HepG2 (cell line): ENCODE measurements at regions not wholly inside any gene's neighbourhood (a gene's known extent, or its start where the extent isn't known, plus 50 kb on each side); places are given as distances from the start of the nearest gene placed in this dataset.

Experiments
- ATAC-seq: fragments of 200-7000 bp; cut with Tn5 transposase; 3 replicates; pipeline ENCODE4 v1.9.1; 2020; ENCODE audit warnings: mild to moderate bottlenecking, moderate library complexity
- BruUV-seq: library from RNA; stranded (reverse); fragments of 400-500 nt; replicated peaks from 2 replicates; lab custom pipeline; 2021; lab: Mats Ljungman, UMichigan
- CTCF ChIA-PET: fragments of 300-600 bp; formaldehyde crosslinking; extraction: SDS; loops from one replicate; lab custom pipeline; 2021; ENCODE audit warnings: low total read pairs, inconsistent platforms, low intra/inter-chr PET ratio; lab: Yijun Ruan, JAX
- POLR2A ChIA-PET: fragments of 350-600 bp; sonication (Branson Sonifier 250); formaldehyde crosslinking; loops from one replicate; lab custom pipeline; 2020; ENCODE audit warnings: antibody characterized with exemption, inconsistent platforms; lab: Yijun Ruan, JAX
- DNase-seq: peaks from one replicate; pipeline ENCODE4 v3.0.0-alpha.2; 2015; ENCODE audit warnings: low spot score
- FAIRE-seq: peaks from 3 replicates; lab custom pipeline; 2011; peaks lifted over from hg19 to GRCh38; lab: Jason Lieb, UNC
- H2AFZ ChIP-seq: one replicate; pipeline ENCODE4 v1.6.1; 2011; ENCODE audit warnings: low read length, inconsistent platforms
- H3K27ac ChIP-seq: fragments of 300-600 bp; 3 replicates; pipeline ENCODE4 v1.8.0; 2011; ENCODE audit warnings: mixed run types, mild to moderate bottlenecking, mixed read lengths, low read length, inconsistent platforms; ENCODE audit not compliant: insufficient read depth; ENCODE audit errors: extremely low read length
- H3K27me3 ChIP-seq, 2 experiments: fragments of 200-600 bp in 1 of 2; 2 replicates in 1 of 2; 3 replicates in 1 of 2; pipeline versions ENCODE4 v1.6.0 to v1.8.0; 2011; ENCODE audit warnings: low read length in 2 of 2, mild to moderate bottlenecking in 2 of 2, moderate library complexity in 2 of 2, inconsistent platforms in 1 of 2; ENCODE audit not compliant: insufficient read depth in 2 of 2, control insufficient read depth in 1 of 2
- H3K36me3 ChIP-seq, 2 experiments: fragments of 200-600 bp in 1 of 2; replicated peaks in 1 of 2; 2 replicates in 1 of 2; 3 replicates in 1 of 2; pipeline versions ENCODE4 v1.5.1 to v1.8.0; 2011; ENCODE audit warnings: low read length in 2 of 2, inconsistent platforms in 1 of 2; ENCODE audit not compliant: insufficient read depth in 2 of 2, control insufficient read depth in 1 of 2
- H3K4me1 ChIP-seq: 2 replicates; pipeline ENCODE4 v1.5.1; 2012; ENCODE audit warnings: low read length, inconsistent platforms; ENCODE audit not compliant: insufficient read depth
- H3K4me2 ChIP-seq: 2 replicates; pipeline ENCODE4 v1.6.0; 2011; ENCODE audit warnings: low read depth, low read length, inconsistent platforms
- H3K4me3 ChIP-seq, 3 experiments: fragments of 200-600 bp in 1 of 3; sonication (generic), shearing (Covaris generic) in 1 of 3; replicated peaks in 1 of 3; 2 replicates each; pipeline ENCODE4 v1.5.1; 2011 to 2016; ENCODE audit warnings: low read length in 3 of 3, inconsistent platforms in 2 of 3, low read depth in 2 of 3, mild to moderate bottlenecking in 2 of 3, control low read depth in 1 of 3, mixed read lengths in 1 of 3; ENCODE audit not compliant: insufficient read depth in 1 of 3
- H3K79me2 ChIP-seq: one replicate; pipeline ENCODE4 v1.6.1; 2011; ENCODE audit warnings: low read length, inconsistent platforms; ENCODE audit not compliant: insufficient read depth
- H3K9ac ChIP-seq: 2 replicates; pipeline ENCODE4 v1.6.0; 2011; ENCODE audit warnings: mild to moderate bottlenecking, low read depth, low read length, inconsistent platforms; ENCODE audit not compliant: insufficient read depth
- H3K9me3 ChIP-seq: 2 replicates; pipeline ENCODE4 v1.5.1; 2012; ENCODE audit warnings: mild to moderate bottlenecking, low read length
- H4K20me1 ChIP-seq: 2 replicates; pipeline ENCODE4 v1.6.0; 2011; ENCODE audit warnings: inconsistent platforms, mild to moderate bottlenecking, low read length, moderate library complexity; ENCODE audit not compliant: insufficient read depth
- CREB1 ChIP-seq, 2 experiments: fragments of 450-650 bp in 1 of 2; IDR thresholded peaks; 2 replicates each; pipeline ENCODE4 v1.6.1; 2016 to 2017; ENCODE audit warnings: control low read depth in 1 of 2, mild to moderate bottlenecking in 1 of 2, missing compliant biosample characterization in 1 of 2, missing genetic modification characterization in 1 of 2
- CREBL2 ChIP-seq: sonication (generic); formaldehyde crosslinking; IDR thresholded peaks from 2 replicates; pipeline ENCODE4 v1.8.1; 2023; ENCODE audit warnings: missing genetic modification reagents, mild to moderate bottlenecking, borderline replicate concordance
- MZF1 ChIP-seq: sonication (generic); formaldehyde crosslinking; IDR thresholded peaks from 2 replicates; pipeline ENCODE4 v1.8.1; 2023; ENCODE audit warnings: mild to moderate bottlenecking, missing genetic modification reagents, borderline replicate concordance
- ZNF12 ChIP-seq: sonication (generic); formaldehyde crosslinking; IDR thresholded peaks from 2 replicates; pipeline ENCODE4 v1.5.0; 2020; ENCODE audit warnings: missing genetic modification reagents
- ZNF883 ChIP-seq: sonication (generic); formaldehyde crosslinking; IDR thresholded peaks from 2 replicates; pipeline ENCODE4 v1.5.1; 2020; ENCODE audit warnings: mild to moderate bottlenecking, missing genetic modification reagents; ENCODE audit errors: not compliant biosample characterization
- WGBS: methylation state at CpG from one replicate; pipeline ENCODE4 v1.1.6; 2017; ENCODE audit warnings: low lambda C conversion rate; 5-methylcytosine and 5-hydroxymethylcytosine counted together
- in situ Hi-C: cut with HindIII; loops from 2 replicates; pipeline ENCODE4 v1.10.0; 2017; ENCODE audit warnings: low pct_unique_long_range_greater_than_20kb; ENCODE audit not compliant: extremely low pct_ligation_motif_present
- intact Hi-C: fragments of 100-400 bp; cut with micrococcal nuclease; formaldehyde crosslinking; loops from one replicate; pipeline ENCODE4 v1.10.0; 2022; ENCODE audit not compliant: unreplicated experiment
- TF ChIP-seq, protein P1 (sequence below): sonication (generic); formaldehyde crosslinking; IDR thresholded peaks from 2 replicates; pipeline ENCODE4 v1.4.0; 2020; ENCODE audit warnings: missing genetic modification reagents

DNA sequence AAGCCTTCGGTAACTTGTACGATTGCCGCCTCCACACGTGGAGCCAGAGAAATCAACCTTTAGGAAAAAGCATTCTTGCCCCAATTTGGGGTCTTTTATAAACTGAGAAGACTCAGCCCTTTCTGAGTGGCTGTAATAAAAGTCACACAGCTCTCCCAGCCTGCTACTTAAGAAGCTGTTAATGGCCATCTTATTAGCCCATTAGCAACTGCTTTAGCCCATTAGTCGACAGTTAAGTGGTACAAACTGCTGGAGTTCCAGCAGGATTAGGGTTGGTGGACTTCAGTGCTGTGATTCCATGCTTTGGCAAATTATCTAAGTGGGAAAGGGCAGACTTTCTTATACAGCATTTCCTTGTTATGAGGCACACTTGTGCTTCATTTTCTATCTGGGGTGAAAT, 461.3 kb downstream of the RPS6KC1 start:
- H4K20me1 ChIP-seq = no peaks in the 10 kb centered on the region
- intact Hi-C loops = no loop called here
- no peak overlapping the region for H3K27ac ChIP-seq
- no peaks in the 10 kb centered on the region for H3K36me3 ChIP-seq
- H3K4me2 ChIP-seq = no peak overlapping the region
- DNase-seq (no peak), ATAC-seq (no peak), FAIRE-seq (no peak)
- no peak overlapping the region for H3K9ac ChIP-seq
- no peak overlapping the region for H2AFZ ChIP-seq
- H3K4me3 ChIP-seq = no peak overlapping the region
- in situ Hi-C loops = no loop called here
- WGBS = 74% methylated on average over 5 of the region's 5 CpGs
- H3K79me2 ChIP-seq = no peaks in the 10 kb centered on the region
- ChIA-PET POLR2A (no interaction called here), CTCF (no interaction called here)
- H3K9me3 ChIP-seq = no peaks in the 10 kb centered on the region
- no peaks in the 10 kb centered on the region for H3K27me3 ChIP-seq
- BruUV-seq = no TSS peak
- TF ChIP-seq ZNF883 (CRISPR knock-in tag) = no peak
- TF ChIP-seq, protein P1, sequence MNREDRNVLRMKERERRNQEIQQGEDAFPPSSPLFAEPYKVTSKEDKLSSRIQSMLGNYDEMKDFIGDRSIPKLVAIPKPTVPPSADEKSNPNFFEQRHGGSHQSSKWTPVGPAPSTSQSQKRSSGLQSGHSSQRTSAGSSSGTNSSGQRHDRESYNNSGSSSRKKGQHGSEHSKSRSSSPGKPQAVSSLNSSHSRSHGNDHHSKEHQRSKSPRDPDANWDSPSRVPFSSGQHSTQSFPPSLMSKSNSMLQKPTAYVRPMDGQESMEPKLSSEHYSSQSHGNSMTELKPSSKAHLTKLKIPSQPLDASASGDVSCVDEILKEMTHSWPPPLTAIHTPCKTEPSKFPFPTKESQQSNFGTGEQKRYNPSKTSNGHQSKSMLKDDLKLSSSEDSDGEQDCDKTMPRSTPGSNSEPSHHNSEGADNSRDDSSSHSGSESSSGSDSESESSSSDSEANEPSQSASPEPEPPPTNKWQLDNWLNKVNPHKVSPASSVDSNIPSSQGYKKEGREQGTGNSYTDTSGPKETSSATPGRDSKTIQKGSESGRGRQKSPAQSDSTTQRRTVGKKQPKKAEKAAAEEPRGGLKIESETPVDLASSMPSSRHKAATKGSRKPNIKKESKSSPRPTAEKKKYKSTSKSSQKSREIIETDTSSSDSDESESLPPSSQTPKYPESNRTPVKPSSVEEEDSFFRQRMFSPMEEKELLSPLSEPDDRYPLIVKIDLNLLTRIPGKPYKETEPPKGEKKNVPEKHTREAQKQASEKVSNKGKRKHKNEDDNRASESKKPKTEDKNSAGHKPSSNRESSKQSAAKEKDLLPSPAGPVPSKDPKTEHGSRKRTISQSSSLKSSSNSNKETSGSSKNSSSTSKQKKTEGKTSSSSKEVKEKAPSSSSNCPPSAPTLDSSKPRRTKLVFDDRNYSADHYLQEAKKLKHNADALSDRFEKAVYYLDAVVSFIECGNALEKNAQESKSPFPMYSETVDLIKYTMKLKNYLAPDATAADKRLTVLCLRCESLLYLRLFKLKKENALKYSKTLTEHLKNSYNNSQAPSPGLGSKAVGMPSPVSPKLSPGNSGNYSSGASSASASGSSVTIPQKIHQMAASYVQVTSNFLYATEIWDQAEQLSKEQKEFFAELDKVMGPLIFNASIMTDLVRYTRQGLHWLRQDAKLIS (CRISPR knock-in tag) = no peak
- TF ChIP-seq ZNF12 (CRISPR knock-in tag) = no peak
- TF ChIP-seq CREBL2 (CRISPR knock-in tag) = no peak
- TF ChIP-seq MZF1 (CRISPR knock-in tag) = no peak
- no peak for TF ChIP-seq CREB1 (IDR thresholded peaks at IDR 0.05)
- TF ChIP-seq CREB1 (CRISPR knock-in tag; IDR thresholded peaks at IDR 0.05) = no peak
- H3K4me1 ChIP-seq = peaks cover 4% of the 10 kb centered on the region; the same call in 1 of the 2 replicates
